LNCaP clone FGC (cell line): ENCODE measurements at regions not wholly inside any gene's neighbourhood (a gene's known extent, or its start where the extent isn't known, plus 50 kb on each side); places are given as distances from the start of the nearest gene placed in this dataset.

Experiments
- DNase-seq: peaks from one replicate; pipeline ENCODE4 v3.0.0-alpha.2; 2011; ENCODE audit warnings: low read depth
- H3K4me3 ChIP-seq: 2 replicates; pipeline ENCODE4 v1.5.1; 2011; ENCODE audit warnings: mild to moderate bottlenecking, low read depth, low read length, control low read depth
- CTCF ChIP-seq: IDR thresholded peaks from 2 replicates; pipeline ENCODE4 v1.5.1; 2012; ENCODE audit warnings: mild to moderate bottlenecking; ENCODE audit not compliant: control insufficient read depth, insufficient read depth; ENCODE audit errors: extremely low read depth

DNA sequence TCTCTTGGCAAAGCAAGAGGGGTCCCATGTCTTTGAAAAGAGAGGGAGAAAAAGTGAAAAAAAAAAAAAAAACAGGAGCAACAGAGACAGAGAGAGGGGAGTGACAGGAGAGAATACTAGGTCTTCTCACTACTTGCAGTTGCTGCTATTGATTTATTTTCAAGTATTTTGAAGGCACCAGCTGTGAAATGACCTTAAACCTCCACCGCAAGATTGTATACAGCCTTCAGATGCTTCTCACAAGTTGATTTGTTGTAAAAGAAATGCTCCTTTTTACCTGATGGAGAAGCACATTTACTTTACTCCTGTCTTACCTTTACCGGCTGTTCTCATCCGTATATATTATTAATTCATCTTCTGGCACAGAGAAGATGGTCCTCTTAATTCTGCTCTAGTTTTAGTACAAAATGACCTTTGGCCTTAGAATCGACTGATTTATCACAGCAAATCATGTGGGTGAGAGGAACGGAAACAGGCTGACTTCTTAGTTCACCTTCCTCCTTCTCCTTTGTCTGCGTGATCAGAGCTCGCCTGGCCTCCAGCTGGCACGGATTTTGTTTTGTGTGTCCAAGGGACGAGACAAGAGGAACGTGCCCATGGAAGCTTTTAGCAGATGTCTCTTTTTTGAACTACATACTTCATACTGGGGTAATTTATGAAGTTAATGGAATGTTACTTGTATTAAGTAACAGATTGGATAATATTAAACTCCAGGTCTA, 82.4 kb upstream of the PACRGL start:
- TF ChIP-seq CTCF, result no peak
- no peak for DNase-seq
- no peak overlapping the region for H3K4me3 ChIP-seq

DNA sequence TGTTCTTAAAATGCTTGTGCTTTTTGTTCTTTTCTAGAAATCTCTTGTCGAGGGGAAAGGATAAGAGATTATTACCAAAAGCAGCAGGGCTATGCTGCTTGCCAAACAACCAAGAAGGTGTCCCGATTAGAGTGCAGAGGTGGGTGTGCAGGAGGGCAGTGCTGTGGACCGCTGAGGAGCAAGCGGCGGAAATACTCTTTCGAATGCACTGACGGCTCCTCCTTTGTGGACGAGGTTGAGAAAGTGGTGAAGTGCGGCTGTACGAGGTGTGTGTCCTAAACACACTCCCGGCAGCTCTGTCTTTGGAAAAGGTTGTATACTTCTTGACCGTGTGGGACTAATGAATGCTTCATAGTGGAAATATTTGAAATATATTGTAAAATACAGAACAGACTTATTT, 81.5 kb upstream of the PACRGL start:
- no peak overlapping the region for H3K4me3 ChIP-seq
- no peak for DNase-seq
- TF ChIP-seq CTCF, result no peak

DNA sequence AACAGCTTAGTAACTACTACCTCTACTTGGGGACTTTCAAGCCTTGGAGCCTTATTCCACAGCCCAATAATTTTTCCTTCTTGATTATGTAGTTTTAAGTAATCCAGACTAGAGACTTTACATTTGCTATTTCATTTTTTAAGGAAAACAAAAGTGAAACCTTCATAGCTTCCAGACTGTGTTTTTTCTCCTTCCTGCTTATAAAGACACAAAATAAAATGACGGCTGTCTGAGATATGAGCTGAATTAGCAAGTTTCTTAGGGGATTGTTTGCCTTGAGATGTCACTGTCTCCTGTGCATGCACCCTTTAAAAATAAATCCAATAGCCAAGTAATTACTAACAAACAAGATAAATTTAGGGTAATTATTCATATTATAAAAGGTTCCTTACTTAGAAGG, 78.8 kb upstream of the PACRGL start:
- H3K4me3 ChIP-seq, result no peak overlapping the region
- no peak for TF ChIP-seq CTCF

DNA sequence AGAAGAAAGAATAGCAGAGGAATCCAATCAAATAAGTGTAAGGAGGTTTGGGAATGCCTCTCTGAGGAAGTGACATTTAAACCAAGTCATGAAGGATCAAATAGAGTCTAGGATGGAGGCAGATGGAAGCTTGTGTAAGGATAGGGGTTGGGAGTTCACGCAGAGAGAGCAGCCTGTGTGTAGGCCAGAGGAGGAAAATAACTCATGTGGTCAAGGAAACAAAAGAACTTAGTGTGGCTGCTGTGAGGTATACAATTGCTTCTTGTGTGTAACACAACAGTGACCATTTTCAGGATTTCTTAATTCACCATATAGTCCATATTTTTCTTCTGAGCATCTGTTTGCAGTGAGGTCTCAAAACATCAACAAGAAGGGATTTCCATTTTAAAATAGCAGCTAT, 77.6 kb upstream of the PACRGL start:
- no peak overlapping the region for H3K4me3 ChIP-seq
- no peak for DNase-seq
- no peak for TF ChIP-seq CTCF

More for the DNA sequence above, 78.8 kb upstream of the PACRGL start:
- DNase-seq, result no peak

DNA sequence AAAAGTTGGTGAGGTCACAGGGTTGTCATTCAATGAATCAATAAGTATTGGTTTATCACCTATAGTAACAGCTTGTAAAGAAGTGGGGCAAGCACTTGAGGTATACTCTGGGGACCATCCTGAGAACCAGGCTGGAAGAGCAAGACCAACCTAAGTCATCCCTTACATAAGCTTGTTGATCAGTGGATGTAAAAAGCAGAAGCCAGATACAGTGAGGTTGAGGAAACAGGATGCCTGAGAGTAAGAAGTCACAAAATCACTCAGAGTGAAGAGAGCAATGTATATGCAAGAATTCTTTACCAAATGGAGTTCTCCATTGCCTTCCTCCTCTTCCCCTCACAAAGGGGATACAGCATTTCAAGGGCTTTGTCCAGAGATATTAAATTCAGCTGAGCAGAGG, 76.3 kb upstream of the PACRGL start:
- TF ChIP-seq CTCF, result no peak
- DNase-seq, result no peak
- no peak overlapping the region for H3K4me3 ChIP-seq

GRCh38 chr4:20624793-20625374, 75.4 kb upstream of the PACRGL start:
- no peak for TF ChIP-seq CTCF
- no peak overlapping the region for H3K4me3 ChIP-seq
- no peak for DNase-seq

- H3K4me3 ChIP-seq, result no peak overlapping the region
- no peak for DNase-seq
- TF ChIP-seq CTCF, result no peak
Measured at GRCh38 chr4:20625426-20625825, 74.8 kb upstream of the PACRGL start.
